SK-N-SH treated with all-trans-retinoic acid at 6 μM for 48 hours (cell line): ENCODE measurements at regions not wholly inside any gene's neighbourhood (a gene's known extent, or its start where the extent isn't known, plus 50 kb on each side); places are given as distances from the start of the nearest gene placed in this dataset.

ENCODE experiments used
- PATZ1 ChIP-seq: fragments of 250-450 bp; sonication (Bioruptor Pico); IDR thresholded peaks from 2 replicates; pipeline ENCODE4 v1.8.0; 2020; ENCODE audit warnings: mild to moderate bottlenecking, moderate library complexity, borderline replicate concordance
- RARB ChIP-seq: fragments of 250-450 bp; sonication (Bioruptor Pico); IDR thresholded peaks from 2 replicates; pipeline ENCODE4 v1.8.0; 2021; ENCODE audit warnings: mild to moderate bottlenecking, moderate library complexity

GRCh38 chr7:19373334-19373733 lies 228.1 kb upstream of the FERD3L start:
- TF ChIP-seq RARB (CRISPR knock-in tag) (no peak), PATZ1 (CRISPR knock-in tag) (no peak)
